Neural progenitor cell (in vitro differentiated cells): ENCODE measurements at regions not wholly inside any gene's neighbourhood (a gene's known extent, or its start where the extent isn't known, plus 50 kb on each side); places are given as distances from the start of the nearest gene placed in this dataset.

Experiments used
- DNase-seq: peaks from one replicate; pipeline ENCODE4 v3.0.0-alpha.2; 2016; ENCODE audit warnings: low spot score
- H2AFZ ChIP-seq: fragments of 200-600 bp; sonication (generic); replicated peaks from 2 replicates; pipeline ENCODE4 v1.6.1; 2016; ENCODE audit warnings: antibody characterized with exemption
- H3F3A ChIP-seq: fragments of 200-600 bp; sonication (generic); 2 replicates; pipeline ENCODE4 v1.6.1; 2016; ENCODE audit warnings: antibody characterized with exemption, low read depth
- H3K27ac ChIP-seq: fragments of 200-600 bp; sonication (generic); 2 replicates; pipeline ENCODE4 v1.5.1; 2016; ENCODE audit warnings: mild to moderate bottlenecking
- H3K27me3 ChIP-seq: fragments of 200-600 bp; sonication (generic); 2 replicates; pipeline ENCODE4 v1.6.1; 2016; ENCODE audit warnings: mild to moderate bottlenecking, moderate library complexity
- H3K36me3 ChIP-seq: fragments of 200-600 bp; sonication (generic); 2 replicates; pipeline ENCODE4 v1.5.1; 2016
- H3K4me1 ChIP-seq: fragments of 200-600 bp; sonication (generic); 2 replicates; pipeline ENCODE4 v1.6.1; 2016; ENCODE audit warnings: mixed run types
- H3K4me2 ChIP-seq: fragments of 200-600 bp; sonication (generic); 2 replicates; pipeline ENCODE4 v1.6.1; 2016
- H3K4me3 ChIP-seq: fragments of 200-600 bp; sonication (generic); 2 replicates; pipeline ENCODE4 v1.5.1; 2016
- H3K79me2 ChIP-seq: fragments of 200-600 bp; sonication (generic); 2 replicates; pipeline ENCODE4 v1.6.1; 2016; ENCODE audit warnings: low read depth
- H3K9ac ChIP-seq: fragments of 200-600 bp; sonication (generic); 2 replicates; pipeline ENCODE4 v1.6.1; 2016
- H3K9me3 ChIP-seq: fragments of 200-600 bp; sonication (generic); 2 replicates; pipeline ENCODE4 v1.5.1; 2016; ENCODE audit warnings: low read depth
- H4K20me1 ChIP-seq: fragments of 200-600 bp; sonication (generic); 2 replicates; pipeline ENCODE4 v1.6.1; 2016; ENCODE audit warnings: low read depth
- H3K27ac Mint-ChIP-seq: 3 replicates; pipeline ENCODE4 v1.8.0; 2021; ENCODE audit warnings: mixed read lengths
- H3K27me3 Mint-ChIP-seq: 2 replicates; pipeline ENCODE4 v1.8.0; 2022; ENCODE audit warnings: low read depth, mild to moderate bottlenecking, inconsistent platforms, moderate library complexity, mixed read lengths; ENCODE audit not compliant: insufficient read depth
- H3K36me3 Mint-ChIP-seq: 3 replicates; pipeline ENCODE4 v1.8.0; 2021; ENCODE audit warnings: mixed read lengths
- H3K4me1 Mint-ChIP-seq: 3 replicates; pipeline ENCODE4 v1.8.0; 2021; ENCODE audit warnings: mixed read lengths
- H3K4me3 Mint-ChIP-seq: 3 replicates; pipeline ENCODE4 v1.8.0; 2021; ENCODE audit warnings: mild to moderate bottlenecking, moderate library complexity, mixed read lengths
- H3K9me3 Mint-ChIP-seq: 3 replicates; pipeline ENCODE4 v1.8.0; 2020; ENCODE audit warnings: mixed read lengths
- CTCF ChIP-seq: fragments of 200-600 bp; sonication (generic); IDR thresholded peaks from 2 replicates; pipeline ENCODE4 v1.5.1; 2017; ENCODE audit warnings: antibody characterized with exemption, mild to moderate bottlenecking
- EZH2 ChIP-seq: fragments of 200-600 bp; sonication (generic); IDR thresholded peaks from 2 replicates; pipeline ENCODE4 v1.6.1; 2017; ENCODE audit warnings: antibody characterized with exemption, mild to moderate bottlenecking, moderate library complexity
- EZH2phosphoT487 ChIP-seq: fragments of 200-600 bp; sonication (generic); IDR thresholded peaks from 2 replicates; pipeline ENCODE4 v1.6.1; 2017; ENCODE audit warnings: antibody characterized with exemption

GRCh38 chr5:96115147-96115807, 153.6 kb upstream of the ELL2 start:
- H2AFZ ChIP-seq: no peak overlapping the region
- no peak overlapping the region for H3K27ac ChIP-seq
- H3K27ac Mint-ChIP-seq: no peak overlapping the region
- no peak overlapping the region for H3K4me2 ChIP-seq
- H3K79me2 ChIP-seq: no peaks in the 10 kb centered on the region
- no peak overlapping the region for H3K4me3 ChIP-seq
- peaks cover 5% of the 10 kb centered on the region for H3K4me1 Mint-ChIP-seq
- H3K27me3 ChIP-seq: no peaks in the 10 kb centered on the region
- no peaks in the 10 kb centered on the region for H3K9me3 ChIP-seq
- no peaks in the 10 kb centered on the region for H4K20me1 ChIP-seq
- no peaks in the 10 kb centered on the region for H3K27me3 Mint-ChIP-seq
- no peaks in the 10 kb centered on the region for H3K9me3 Mint-ChIP-seq
- no peak for DNase-seq
- no peak overlapping the region for H3K4me3 Mint-ChIP-seq
- peaks cover 10% of the 10 kb centered on the region for H3K4me1 ChIP-seq
- TF ChIP-seq CTCF (no peak), EZH2 (no peak), EZH2phosphoT487 (no peak)
- no peak overlapping the region for H3K9ac ChIP-seq
- H3K36me3 Mint-ChIP-seq: no peaks in the 10 kb centered on the region
- H3F3A ChIP-seq: no peaks in the 10 kb centered on the region
- no peaks in the 10 kb centered on the region for H3K36me3 ChIP-seq

GRCh38 chr5:96114736-96115135, 153.1 kb upstream of the ELL2 start:
- no peak overlapping the region for H3K4me3 ChIP-seq
- Mint-ChIP-seq H3K27me3 (no peaks in the 10 kb centered on the region), H3K4me1 (peaks cover 5% of the 10 kb centered on the region), H3K36me3 (no peaks in the 10 kb centered on the region), H3K27ac (no peak overlapping the region), H3K4me3 (no peak overlapping the region), H3K9me3 (no peaks in the 10 kb centered on the region)
- DNase-seq: no peak
- no peaks in the 10 kb centered on the region for H3K79me2 ChIP-seq
- H3K36me3 ChIP-seq: no peaks in the 10 kb centered on the region
- H3K4me2 ChIP-seq: no peak overlapping the region
- no peak overlapping the region for H3K27ac ChIP-seq
- no peaks in the 10 kb centered on the region for H3K27me3 ChIP-seq
- no peaks in the 10 kb centered on the region for H4K20me1 ChIP-seq
- H3K9me3 ChIP-seq: no peaks in the 10 kb centered on the region
- TF ChIP-seq CTCF: no peak
- no peak for TF ChIP-seq EZH2phosphoT487
- TF ChIP-seq EZH2: no peak
- H2AFZ ChIP-seq: no peak overlapping the region
- no peak overlapping the region for H3K9ac ChIP-seq
- H3K4me1 ChIP-seq: peaks cover 10% of the 10 kb centered on the region
- no peaks in the 10 kb centered on the region for H3F3A ChIP-seq

GRCh38 chr5:96113170-96113939, 151.7 kb upstream of the ELL2 start:
- H2AFZ ChIP-seq: no peak overlapping the region
- no peaks in the 10 kb centered on the region for H3K79me2 ChIP-seq
- Mint-ChIP-seq H3K4me3 (no peak overlapping the region), H3K4me1 (peaks cover 5% of the 10 kb centered on the region), H3K27me3 (peaks cover 3% of the 10 kb centered on the region), H3K36me3 (no peaks in the 10 kb centered on the region), H3K9me3 (peaks cover 8% of the 10 kb centered on the region), H3K27ac (no peak overlapping the region)
- H3K27ac ChIP-seq: no peak overlapping the region
- H3F3A ChIP-seq: no peaks in the 10 kb centered on the region
- TF ChIP-seq CTCF: no peak
- no peak for TF ChIP-seq EZH2phosphoT487
- no peak for TF ChIP-seq EZH2
- no peaks in the 10 kb centered on the region for H3K36me3 ChIP-seq
- no peaks in the 10 kb centered on the region for H3K9me3 ChIP-seq
- no peaks in the 10 kb centered on the region for H4K20me1 ChIP-seq
- no peak overlapping the region for H3K4me2 ChIP-seq
- no peak overlapping the region for H3K9ac ChIP-seq
- H3K4me1 ChIP-seq: peaks cover 7% of the 10 kb centered on the region
- H3K27me3 ChIP-seq: no peaks in the 10 kb centered on the region
- DNase-seq: no peak
- no peak overlapping the region for H3K4me3 ChIP-seq
